Smooth muscle cell (in vitro differentiated cells): ENCODE measurements at regions not wholly inside any gene's neighbourhood (a gene's known extent, or its start where the extent isn't known, plus 50 kb on each side); places are given as distances from the start of the nearest gene placed in this dataset.

Experiments used
- DNase-seq: peaks from one replicate; lab custom pipeline; 2025; ENCODE audit not compliant: unreplicated experiment; lab: John Stamatoyannopoulos, UW
- H2AFZ ChIP-seq: fragments of 200-600 bp; sonication (generic); 2 replicates; pipeline ENCODE4 v1.6.0; 2016; ENCODE audit warnings: antibody characterized with exemption, low read depth, mild to moderate bottlenecking
- H3F3A ChIP-seq: fragments of 200-600 bp; sonication (generic); 2 replicates; pipeline ENCODE4 v1.6.0; 2017; ENCODE audit warnings: antibody characterized with exemption, low read depth
- H3K27ac ChIP-seq: fragments of 200-600 bp; sonication (generic); 2 replicates; pipeline ENCODE4 v1.5.1; 2016; ENCODE audit warnings: low read depth, mild to moderate bottlenecking
- H3K27me3 ChIP-seq: fragments of 200-600 bp; sonication (generic); 2 replicates; pipeline ENCODE4 v1.6.1; 2016; ENCODE audit warnings: low read depth, mild to moderate bottlenecking
- H3K36me3 ChIP-seq: fragments of 200-600 bp; sonication (generic); 2 replicates; pipeline ENCODE4 v1.5.1; 2016; ENCODE audit warnings: low read depth
- H3K4me1 ChIP-seq: fragments of 200-600 bp; sonication (generic); 2 replicates; pipeline ENCODE4 v1.5.1; 2016; ENCODE audit warnings: low read depth
- H3K4me2 ChIP-seq: fragments of 200-600 bp; sonication (generic); 2 replicates; pipeline ENCODE4 v1.6.0; 2016; ENCODE audit warnings: mild to moderate bottlenecking
- H3K4me3 ChIP-seq: fragments of 200-600 bp; sonication (generic); 2 replicates; pipeline ENCODE4 v1.5.1; 2016; ENCODE audit warnings: mild to moderate bottlenecking
- H3K79me2 ChIP-seq: fragments of 200-600 bp; sonication (generic); 2 replicates; pipeline ENCODE4 v1.6.0; 2016; ENCODE audit warnings: low read depth, mild to moderate bottlenecking
- H3K9ac ChIP-seq: fragments of 200-600 bp; sonication (generic); 2 replicates; pipeline ENCODE4 v1.6.0; 2016; ENCODE audit warnings: low read depth
- H3K9me3 ChIP-seq: fragments of 200-600 bp; sonication (generic); replicated peaks from 2 replicates; pipeline ENCODE4 v1.5.1; 2016; ENCODE audit warnings: low read depth
- H4K20me1 ChIP-seq: fragments of 200-600 bp; sonication (generic); 2 replicates; pipeline ENCODE4 v1.6.0; 2016; ENCODE audit warnings: low read depth
- WGBS: methylation state at CpG from one replicate; pipeline ENCODE4 v1.1.7; 2016; ENCODE audit warnings: low lambda C conversion rate; 5-methylcytosine and 5-hydroxymethylcytosine counted together
- TF ChIP-seq, protein P1 (sequence below): fragments of 200-600 bp; sonication (generic); IDR thresholded peaks from 2 replicates; pipeline ENCODE4 v1.5.1; 2017; ENCODE audit warnings: borderline replicate concordance, mild to moderate bottlenecking, antibody characterized with exemption; ENCODE audit not compliant: insufficient read depth, poor library complexity, severe bottlenecking

DNA sequence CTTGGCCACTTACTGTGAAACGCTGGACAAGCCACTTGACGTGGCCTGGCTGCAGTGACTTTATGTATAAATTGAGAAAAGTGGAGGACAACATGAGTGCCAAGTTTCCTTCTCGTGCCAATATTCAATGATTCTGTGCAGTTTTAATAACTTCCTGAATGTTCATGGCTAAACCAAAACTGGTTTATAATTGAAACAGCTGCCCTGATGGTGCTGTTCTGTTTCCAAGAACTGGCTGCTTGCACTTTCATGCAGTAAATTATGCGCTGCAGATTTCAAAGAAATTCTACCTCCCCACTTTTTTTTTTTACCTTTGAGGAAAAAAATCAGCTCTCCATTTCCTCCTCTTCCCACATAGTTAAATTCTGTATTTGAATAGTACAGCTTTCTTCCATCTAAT lies 205.2 kb upstream of the CASK start:
- Histone ChIP-seq H3K4me2 (no peak overlapping the region), H3K4me1 (no peaks in the 10 kb centered on the region), H3K9ac (no peak overlapping the region), H3K27me3 (no peaks in the 10 kb centered on the region), H3F3A (no peaks in the 10 kb centered on the region), H3K36me3 (no peaks in the 10 kb centered on the region), H3K9me3 (no peaks in the 10 kb centered on the region), H3K79me2 (no peaks in the 10 kb centered on the region), H3K27ac (no peak overlapping the region), H3K4me3 (no peak overlapping the region), H2AFZ (no peak overlapping the region), H4K20me1 (no peaks in the 10 kb centered on the region)
- 94% methylated on average over 4 of the region's 4 CpGs for WGBS
- TF ChIP-seq, protein P1, sequence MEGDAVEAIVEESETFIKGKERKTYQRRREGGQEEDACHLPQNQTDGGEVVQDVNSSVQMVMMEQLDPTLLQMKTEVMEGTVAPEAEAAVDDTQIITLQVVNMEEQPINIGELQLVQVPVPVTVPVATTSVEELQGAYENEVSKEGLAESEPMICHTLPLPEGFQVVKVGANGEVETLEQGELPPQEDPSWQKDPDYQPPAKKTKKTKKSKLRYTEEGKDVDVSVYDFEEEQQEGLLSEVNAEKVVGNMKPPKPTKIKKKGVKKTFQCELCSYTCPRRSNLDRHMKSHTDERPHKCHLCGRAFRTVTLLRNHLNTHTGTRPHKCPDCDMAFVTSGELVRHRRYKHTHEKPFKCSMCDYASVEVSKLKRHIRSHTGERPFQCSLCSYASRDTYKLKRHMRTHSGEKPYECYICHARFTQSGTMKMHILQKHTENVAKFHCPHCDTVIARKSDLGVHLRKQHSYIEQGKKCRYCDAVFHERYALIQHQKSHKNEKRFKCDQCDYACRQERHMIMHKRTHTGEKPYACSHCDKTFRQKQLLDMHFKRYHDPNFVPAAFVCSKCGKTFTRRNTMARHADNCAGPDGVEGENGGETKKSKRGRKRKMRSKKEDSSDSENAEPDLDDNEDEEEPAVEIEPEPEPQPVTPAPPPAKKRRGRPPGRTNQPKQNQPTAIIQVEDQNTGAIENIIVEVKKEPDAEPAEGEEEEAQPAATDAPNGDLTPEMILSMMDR = no peak
- DNase-seq = no peak

GRCh38 chrX:42128020-42128419 lies 204.7 kb upstream of the CASK start:
- H3K27ac ChIP-seq = no peak overlapping the region
- no peak overlapping the region for H3K9ac ChIP-seq
- H3K9me3 ChIP-seq = no peaks in the 10 kb centered on the region
- no peak overlapping the region for H2AFZ ChIP-seq
- H4K20me1 ChIP-seq = no peaks in the 10 kb centered on the region
- no peaks in the 10 kb centered on the region for H3F3A ChIP-seq
- H3K4me3 ChIP-seq = no peak overlapping the region
- H3K27me3 ChIP-seq = no peaks in the 10 kb centered on the region
- TF ChIP-seq, protein P1 = no peak
- DNase-seq = no peak
- no peaks in the 10 kb centered on the region for H3K79me2 ChIP-seq
- H3K36me3 ChIP-seq = no peaks in the 10 kb centered on the region
- no peaks in the 10 kb centered on the region for H3K4me1 ChIP-seq
- WGBS = 87% methylated on average over 2 of the region's 2 CpGs
- no peak overlapping the region for H3K4me2 ChIP-seq

DNA sequence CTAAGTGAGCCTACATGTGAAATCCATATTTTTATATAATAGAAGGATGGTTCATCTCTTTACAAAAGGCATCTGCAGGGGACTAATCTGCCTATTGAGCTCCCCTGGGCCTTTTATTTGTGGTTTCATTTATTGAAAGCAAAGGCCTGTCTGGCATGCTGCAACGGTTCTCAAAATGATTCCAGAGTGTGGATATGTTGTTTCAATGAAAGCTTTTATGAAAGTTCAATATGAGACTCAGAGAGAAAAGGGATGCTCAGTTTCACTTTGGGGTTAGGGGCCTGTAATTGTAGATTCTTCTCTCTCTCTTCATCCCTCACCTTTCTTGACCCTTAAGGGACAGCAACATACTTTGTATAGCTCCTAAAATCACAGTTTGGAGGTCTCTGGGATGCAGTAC lies 204.2 kb upstream of the CASK start:
- Histone ChIP-seq H3K79me2 (no peaks in the 10 kb centered on the region), H3K4me3 (no peak overlapping the region), H3K4me1 (no peaks in the 10 kb centered on the region), H3K27me3 (no peaks in the 10 kb centered on the region), H3K9ac (no peak overlapping the region), H2AFZ (no peak overlapping the region), H4K20me1 (no peaks in the 10 kb centered on the region), H3K9me3 (no peaks in the 10 kb centered on the region), H3K4me2 (no peak overlapping the region), H3F3A (no peaks in the 10 kb centered on the region), H3K27ac (no peak overlapping the region), H3K36me3 (no peaks in the 10 kb centered on the region)
- TF ChIP-seq, protein P1 = no peak
- no peak for DNase-seq
- WGBS = 54% methylated on average over 1 of the region's 1 CpG

DNA sequence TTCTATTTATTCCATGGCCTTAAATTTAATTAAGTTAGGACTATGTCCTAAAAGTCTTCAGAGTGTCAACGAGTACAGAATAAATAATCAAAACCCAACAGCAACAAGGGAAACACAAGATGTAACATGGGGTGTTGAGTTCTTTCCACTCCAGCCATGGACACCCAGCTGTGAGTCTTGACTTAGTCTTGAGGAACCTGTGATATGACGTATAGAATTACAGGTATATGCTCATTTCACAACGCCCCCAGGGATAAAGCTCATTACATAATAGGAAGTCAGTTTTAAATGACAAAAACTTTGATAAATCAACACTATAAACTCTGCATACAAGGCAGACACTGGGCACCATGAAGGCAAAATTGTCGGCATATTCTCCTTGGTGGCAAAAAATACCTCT lies 200.0 kb upstream of the CASK start:
- Histone ChIP-seq H4K20me1 (no peaks in the 10 kb centered on the region), H3K4me2 (no peak overlapping the region), H3K9ac (no peak overlapping the region), H3K27ac (no peak overlapping the region), H3K79me2 (no peaks in the 10 kb centered on the region), H2AFZ (no peak overlapping the region), H3F3A (no peaks in the 10 kb centered on the region), H3K9me3 (no peaks in the 10 kb centered on the region), H3K4me3 (no peak overlapping the region), H3K36me3 (no peaks in the 10 kb centered on the region), H3K4me1 (no peaks in the 10 kb centered on the region), H3K27me3 (no peaks in the 10 kb centered on the region)
- TF ChIP-seq, protein P1 = no peak
- WGBS = 86% methylated on average over 4 of the region's 4 CpGs
- DNase-seq = no peak
